ENCODE measurements at regions not wholly inside any gene's neighbourhood (a gene's known extent, or its start where the extent isn't known, plus 50 kb on each side); places are given as distances from the start of the nearest gene placed in this dataset.

- TF ChIP-seq EZH2 (IDR thresholded peaks at IDR 0.05; ENCODE audit: low read length, unreplicated experiment), result no peak
- no peak for TF ChIP-seq EZH2phosphoT487 (IDR thresholded peaks at IDR 0.05; ENCODE audit: borderline replicate concordance, low read length)
- TF ChIP-seq, protein P1, sequence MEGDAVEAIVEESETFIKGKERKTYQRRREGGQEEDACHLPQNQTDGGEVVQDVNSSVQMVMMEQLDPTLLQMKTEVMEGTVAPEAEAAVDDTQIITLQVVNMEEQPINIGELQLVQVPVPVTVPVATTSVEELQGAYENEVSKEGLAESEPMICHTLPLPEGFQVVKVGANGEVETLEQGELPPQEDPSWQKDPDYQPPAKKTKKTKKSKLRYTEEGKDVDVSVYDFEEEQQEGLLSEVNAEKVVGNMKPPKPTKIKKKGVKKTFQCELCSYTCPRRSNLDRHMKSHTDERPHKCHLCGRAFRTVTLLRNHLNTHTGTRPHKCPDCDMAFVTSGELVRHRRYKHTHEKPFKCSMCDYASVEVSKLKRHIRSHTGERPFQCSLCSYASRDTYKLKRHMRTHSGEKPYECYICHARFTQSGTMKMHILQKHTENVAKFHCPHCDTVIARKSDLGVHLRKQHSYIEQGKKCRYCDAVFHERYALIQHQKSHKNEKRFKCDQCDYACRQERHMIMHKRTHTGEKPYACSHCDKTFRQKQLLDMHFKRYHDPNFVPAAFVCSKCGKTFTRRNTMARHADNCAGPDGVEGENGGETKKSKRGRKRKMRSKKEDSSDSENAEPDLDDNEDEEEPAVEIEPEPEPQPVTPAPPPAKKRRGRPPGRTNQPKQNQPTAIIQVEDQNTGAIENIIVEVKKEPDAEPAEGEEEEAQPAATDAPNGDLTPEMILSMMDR (conservative IDR thresholded peaks at IDR 0.05; ENCODE audit: low read depth, low read length), result no peak
- H4K20me1 ChIP-seq (ENCODE audit: low read length), result no peaks in the 10 kb centered on the region
- no peak overlapping the region for H2AFZ ChIP-seq (ENCODE audit: low read length)
- H3K4me2 ChIP-seq (ENCODE audit: low read length), result no peak overlapping the region
- DNase-seq (no peak), ATAC-seq (no peak)
- no peaks in the 10 kb centered on the region for H3K9me2 ChIP-seq (replicated peaks; ENCODE audit: low read length)
- H3K4me3 ChIP-seq (ENCODE audit: low read length), result no peak overlapping the region
- H3K79me2 ChIP-seq (ENCODE audit: low read length), result no peaks in the 10 kb centered on the region
- H3K9ac ChIP-seq (ENCODE audit: low read length), result no peak overlapping the region
- no peak overlapping the region for H3K27ac ChIP-seq (ENCODE audit: low read length)
- H3K9me3 ChIP-seq (ENCODE audit: low read length), result no peaks in the 10 kb centered on the region
- intact Hi-C loops (cut with micrococcal nuclease), result no loop called here
- ChIA-PET POLR2A (ENCODE audit: unreplicated experiment) (no interaction called here), CTCF (no interaction called here)
- BruUV-seq (replicated peaks), result no TSS peak
- H3F3A ChIP-seq (ENCODE audit: low read length, unreplicated experiment), result no peaks in the 10 kb centered on the region
- H3K4me1 ChIP-seq (ENCODE audit: insufficient read depth, low read length), result no peaks in the 10 kb centered on the region
- H3K36me3 ChIP-seq (ENCODE audit: low read depth, low read length), result no peaks in the 10 kb centered on the region
- no peaks in the 10 kb centered on the region for H3K27me3 ChIP-seq (ENCODE audit: low read length)
Measured at GRCh38 chr5:175257847-175258194, 186.2 kb downstream of the DRD1 start.

DNA sequence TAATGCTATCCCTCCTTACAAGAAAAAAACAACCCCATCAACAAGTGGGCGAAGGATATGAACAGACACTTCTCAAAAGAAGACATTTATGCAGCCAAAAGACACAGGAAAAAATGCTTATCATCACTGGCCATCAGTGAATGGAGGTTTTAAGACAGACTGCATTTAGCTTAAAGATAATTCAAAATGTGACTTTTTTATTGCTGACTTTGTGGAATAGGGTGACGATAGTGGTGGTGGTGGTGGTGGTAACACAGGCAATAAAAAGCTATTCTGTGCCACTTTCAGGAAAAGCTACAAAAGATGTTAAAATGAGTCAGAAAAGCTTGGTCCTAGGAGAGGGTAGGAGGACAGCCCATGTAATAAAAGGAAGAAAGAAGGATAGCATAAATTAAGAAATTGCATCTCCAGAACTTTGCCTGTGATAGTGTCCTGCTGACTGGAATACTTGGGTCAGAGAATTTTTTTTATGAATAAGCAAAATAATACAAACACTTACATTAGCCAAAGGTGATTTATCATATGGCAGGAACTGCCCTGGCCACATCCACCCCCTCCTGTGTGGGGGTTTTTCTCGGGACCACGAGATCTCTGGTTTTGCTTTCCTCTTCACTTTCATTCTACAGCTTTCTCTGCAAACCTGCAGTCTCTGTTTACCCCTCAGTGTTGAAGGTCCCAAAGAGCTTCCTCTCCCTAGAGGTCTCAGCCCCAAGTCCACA lies 186.7 kb downstream of the DRD1 start:
- TF ChIP-seq EZH2phosphoT487 (IDR thresholded peaks at IDR 0.05; ENCODE audit: borderline replicate concordance, low read length), result no peak
- TF ChIP-seq, protein P1 (conservative IDR thresholded peaks at IDR 0.05; ENCODE audit: low read depth, low read length), result no peak
- no TSS peak for BruUV-seq (replicated peaks)
- ATAC-seq (no peak), DNase-seq (no peak)
- Histone ChIP-seq H3K4me1 (ENCODE audit: insufficient read depth, low read length) (no peaks in the 10 kb centered on the region), H3K4me3 (ENCODE audit: low read length) (no peak overlapping the region), H3K9ac (ENCODE audit: low read length) (no peak overlapping the region), H3K4me2 (ENCODE audit: low read length) (no peak overlapping the region), H3K27ac (ENCODE audit: low read length) (no peak overlapping the region), H3K9me3 (ENCODE audit: low read length) (no peaks in the 10 kb centered on the region), H4K20me1 (ENCODE audit: low read length) (no peaks in the 10 kb centered on the region), H3K27me3 (ENCODE audit: low read length) (no peaks in the 10 kb centered on the region), H3K9me2 (replicated peaks; ENCODE audit: low read length) (no peaks in the 10 kb centered on the region), H3F3A (ENCODE audit: low read length, unreplicated experiment) (no peaks in the 10 kb centered on the region), H3K79me2 (ENCODE audit: low read length) (no peaks in the 10 kb centered on the region), H3K36me3 (ENCODE audit: low read depth, low read length) (no peaks in the 10 kb centered on the region), H2AFZ (ENCODE audit: low read length) (no peak overlapping the region)
- ChIA-PET POLR2A (ENCODE audit: unreplicated experiment) (no interaction called here), CTCF (no interaction called here)
- intact Hi-C loops (cut with micrococcal nuclease), result no loop called here

DNA sequence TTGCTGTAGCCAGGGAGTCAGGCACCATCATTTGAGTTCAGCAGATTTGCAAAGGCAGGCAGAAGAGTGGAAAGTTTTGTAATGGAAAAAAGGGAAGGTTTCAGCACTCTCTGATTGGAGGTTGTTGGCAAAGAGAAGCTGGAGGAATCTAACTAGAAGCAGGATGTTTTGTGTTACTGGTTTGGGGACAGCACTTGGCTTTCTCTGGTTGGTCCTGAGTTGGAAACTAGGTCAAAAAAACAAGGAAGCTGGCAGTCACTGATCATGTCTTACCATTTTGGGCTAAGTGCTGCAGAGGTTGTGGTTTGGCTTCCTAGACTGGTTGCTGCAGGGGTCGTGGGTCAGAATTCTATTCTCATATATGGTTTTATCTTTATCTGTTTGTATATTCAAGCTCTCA lies 189.8 kb downstream of the DRD1 start:
- no peak overlapping the region for H3K4me2 ChIP-seq (ENCODE audit: low read length)
- intact Hi-C loops (cut with micrococcal nuclease), result no loop called here
- no TSS peak for BruUV-seq (replicated peaks)
- H3K27me3 ChIP-seq (ENCODE audit: low read length), result no peaks in the 10 kb centered on the region
- H3K9me2 ChIP-seq (replicated peaks; ENCODE audit: low read length), result no peaks in the 10 kb centered on the region
- no peak for TF ChIP-seq EZH2 (IDR thresholded peaks at IDR 0.05; ENCODE audit: low read length, unreplicated experiment)
- no peak for TF ChIP-seq EZH2phosphoT487 (IDR thresholded peaks at IDR 0.05; ENCODE audit: borderline replicate concordance, low read length)
- TF ChIP-seq, protein P1 (conservative IDR thresholded peaks at IDR 0.05; ENCODE audit: low read depth, low read length), result no peak
- H3K27ac ChIP-seq (ENCODE audit: low read length), result no peak overlapping the region
- no peaks in the 10 kb centered on the region for H3K36me3 ChIP-seq (ENCODE audit: low read depth, low read length)
- no peaks in the 10 kb centered on the region for H3K9me3 ChIP-seq (ENCODE audit: low read length)
- POLR2A ChIA-PET (ENCODE audit: unreplicated experiment), result no interaction called here
- H4K20me1 ChIP-seq (ENCODE audit: low read length), result no peaks in the 10 kb centered on the region
- no peak for DNase-seq
- CTCF ChIA-PET, result no interaction called here
- no peak overlapping the region for H3K9ac ChIP-seq (ENCODE audit: low read length)
- H3K79me2 ChIP-seq (ENCODE audit: low read length), result no peaks in the 10 kb centered on the region
- no peak overlapping the region for H3K4me3 ChIP-seq (ENCODE audit: low read length)
- no peaks in the 10 kb centered on the region for H3K4me1 ChIP-seq (ENCODE audit: insufficient read depth, low read length)
- no peak for ATAC-seq
- no peak overlapping the region for H2AFZ ChIP-seq (ENCODE audit: low read length)
- no peaks in the 10 kb centered on the region for H3F3A ChIP-seq (ENCODE audit: low read length, unreplicated experiment)
